GM18520 (cell line): ENCODE measurements at regions not wholly inside any gene's neighbourhood (a gene's known extent, or its start where the extent isn't known, plus 50 kb on each side); places are given as distances from the start of the nearest gene placed in this dataset.
"Not testable (repeated sequence)": the region's sequence is repeated elsewhere in the genome, so short reads cannot be mapped to it uniquely, and the experiment has no call there.

ENCODE experiments used
- ATAC-seq: cut with Tn5 transposase; IDR thresholded peaks from one replicate; pipeline ENCODE4 v1.9.1; 2021; ENCODE audit not compliant: unreplicated experiment

DNA sequence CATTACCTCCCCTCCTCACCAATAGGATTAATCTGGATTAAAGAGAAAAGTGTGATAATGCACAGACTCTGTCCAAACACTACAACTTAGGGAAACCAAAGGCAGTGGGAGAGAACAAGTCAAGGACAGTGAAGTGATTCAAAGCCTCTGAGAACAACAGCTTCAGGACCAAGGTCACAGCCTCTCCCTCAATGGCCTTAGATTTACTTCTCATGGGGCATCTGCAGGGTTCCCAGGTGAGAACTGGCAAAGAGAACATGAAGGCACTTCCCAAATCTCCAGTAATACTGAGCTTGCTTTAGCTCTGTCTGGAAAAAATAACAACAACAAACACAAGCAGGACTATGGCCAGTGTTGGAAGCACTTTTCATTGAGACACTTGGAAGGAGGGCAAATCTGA is 99.8 kb upstream of the GOLGA6L22 start:
- not testable (repeated sequence) for ATAC-seq

DNA sequence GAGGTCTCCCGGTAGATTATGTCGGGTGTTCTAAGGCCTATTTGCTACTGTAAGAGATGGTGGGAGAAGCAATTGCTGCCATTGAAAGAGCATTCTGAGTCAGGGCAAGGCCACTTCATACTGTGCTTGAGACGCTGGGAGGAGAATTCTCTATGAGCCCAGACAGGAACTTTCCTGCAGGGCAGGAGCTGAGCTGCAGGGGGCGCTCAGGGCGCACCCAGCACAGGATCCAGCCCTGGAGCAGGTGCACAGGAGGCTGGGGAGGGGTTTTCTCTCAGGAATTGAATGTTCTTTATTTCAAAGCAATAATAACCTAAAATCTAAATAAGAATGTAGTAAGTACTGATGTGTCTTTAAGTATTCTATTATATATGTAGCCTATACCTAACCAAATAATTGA is 99.1 kb upstream of the GOLGA6L22 start:
- ATAC-seq: peak; percentile 65

DNA sequence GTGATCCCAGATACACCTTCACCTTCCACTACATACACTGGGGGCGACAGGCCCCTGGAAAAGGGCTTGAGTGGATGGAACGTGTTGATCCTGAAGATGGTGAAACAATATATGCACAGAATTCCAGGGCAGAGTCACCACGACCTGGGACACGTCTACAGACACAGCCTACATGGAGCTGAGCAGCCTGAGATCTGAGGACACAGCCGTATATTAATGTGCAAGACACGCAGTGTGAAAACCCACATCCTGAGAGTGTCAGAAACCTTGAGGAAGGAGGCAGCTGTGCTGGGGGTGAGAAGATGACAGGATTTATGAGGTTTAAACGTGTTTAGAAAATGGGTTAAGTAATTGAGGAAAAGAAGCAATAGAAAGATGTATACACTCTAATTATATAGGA is 98.0 kb upstream of the GOLGA6L22 start:
- not testable (repeated sequence) for ATAC-seq

DNA sequence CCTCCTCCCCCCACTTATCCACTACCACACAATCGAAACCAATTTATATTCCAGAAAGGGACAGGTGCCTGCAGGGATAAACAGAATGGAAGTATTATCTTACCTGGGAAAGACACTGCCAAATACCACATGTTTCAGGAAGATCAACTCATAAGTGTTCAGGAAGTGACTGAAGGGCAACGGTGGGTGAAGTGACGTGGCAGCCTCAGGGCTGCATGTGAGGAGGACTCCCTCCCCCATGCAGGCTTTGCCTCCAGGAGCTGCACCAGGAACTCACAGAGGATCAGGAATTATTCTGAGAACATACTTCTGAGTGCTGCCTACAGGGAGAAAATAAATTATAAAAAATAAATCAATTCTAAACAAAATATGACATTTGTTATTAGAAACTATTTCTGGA is 96.2 kb upstream of the GOLGA6L22 start:
- not testable (repeated sequence) for ATAC-seq

DNA sequence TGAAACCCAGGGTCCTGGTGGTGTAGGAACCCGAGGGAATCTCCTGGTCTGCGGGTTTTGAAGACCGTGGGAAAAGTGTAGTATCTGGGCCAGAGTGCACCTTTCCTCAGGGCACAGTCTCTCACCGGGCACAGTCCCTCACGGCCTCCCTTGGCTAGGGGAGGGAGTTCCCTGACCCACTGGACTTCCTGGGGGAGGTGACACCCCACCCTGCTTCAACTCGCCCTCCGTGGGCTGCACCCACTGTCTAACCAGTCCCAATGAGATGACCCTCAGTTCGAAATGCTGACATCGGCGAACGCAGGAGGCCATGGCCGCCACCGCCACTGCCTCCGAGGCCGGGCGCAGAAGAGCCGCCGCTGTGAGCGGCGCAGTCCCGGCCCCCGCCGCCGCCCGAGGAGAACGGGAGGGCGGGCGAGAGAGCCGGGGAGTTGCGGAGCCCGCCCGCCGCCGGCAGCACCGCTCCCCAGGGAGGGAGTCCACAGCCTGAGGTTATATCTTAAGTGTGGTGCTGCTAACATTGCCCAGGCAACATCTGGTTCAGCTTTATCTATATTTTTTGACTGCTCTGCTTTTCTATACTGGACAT is 87.4 kb upstream of the GOLGA6L22 start:
- ATAC-seq: not testable (repeated sequence)

DNA sequence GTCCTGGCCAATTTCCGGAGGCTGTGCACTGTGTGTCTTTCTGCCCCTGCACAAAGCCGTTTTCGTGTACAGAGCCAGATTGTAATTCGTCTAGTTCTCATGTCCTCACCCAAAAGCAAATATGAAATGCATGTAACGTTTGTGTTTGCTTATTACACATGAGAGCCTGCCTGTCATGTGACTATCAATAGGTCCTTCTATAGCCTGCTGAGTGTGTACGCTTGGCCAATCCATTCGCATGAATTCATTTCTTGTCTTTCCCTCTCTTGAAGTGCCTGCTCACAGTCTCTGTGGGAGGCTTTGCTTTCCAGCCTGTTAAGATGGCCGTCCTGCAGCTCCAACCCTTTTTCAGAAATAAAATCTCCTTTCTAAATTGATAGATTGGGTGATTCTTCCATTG is 84.2 kb upstream of the GOLGA6L22 start:
- ATAC-seq: not testable (repeated sequence)

DNA sequence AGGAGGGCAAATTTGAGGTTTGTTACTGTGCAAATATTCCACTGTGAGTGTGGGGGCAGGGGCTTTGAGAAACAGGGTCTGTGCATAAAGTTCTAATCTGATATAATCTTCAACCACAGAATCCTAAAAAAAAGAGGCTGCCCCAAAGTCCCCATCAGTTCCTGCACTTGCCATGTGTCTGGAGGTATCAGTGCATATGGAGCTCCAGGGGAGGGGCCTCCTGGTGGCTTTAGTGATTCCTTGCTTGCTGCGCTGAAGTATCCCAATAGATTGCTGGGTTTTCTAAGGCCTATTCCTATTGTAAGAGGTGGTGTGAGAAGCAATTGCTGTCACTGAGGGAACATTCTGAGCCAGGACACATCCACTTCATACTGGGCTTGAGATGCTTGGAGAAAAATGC is 82.9 kb upstream of the GOLGA6L22 start:
- ATAC-seq: not testable (repeated sequence)

DNA sequence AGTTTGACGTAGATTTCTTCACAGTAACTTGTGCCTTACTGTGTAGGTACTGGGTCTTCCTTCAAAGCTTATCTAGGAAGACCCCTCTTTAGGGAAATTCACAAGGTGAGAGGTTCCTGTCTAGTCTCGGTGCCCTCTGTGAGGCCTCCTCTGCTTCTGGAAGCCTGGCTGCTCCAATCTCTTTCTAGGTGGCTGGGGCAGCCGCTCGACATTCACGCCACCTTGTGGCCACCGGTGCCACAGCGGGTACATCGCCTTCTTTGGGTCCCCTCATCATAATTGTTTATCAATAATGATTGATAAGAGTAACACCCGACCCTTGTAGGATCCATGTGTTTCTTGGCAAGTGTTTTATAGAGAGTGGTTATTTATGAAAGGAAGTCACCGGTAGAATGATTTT is 80.8 kb upstream of the GOLGA6L22 start:
- not testable (repeated sequence) for ATAC-seq

DNA sequence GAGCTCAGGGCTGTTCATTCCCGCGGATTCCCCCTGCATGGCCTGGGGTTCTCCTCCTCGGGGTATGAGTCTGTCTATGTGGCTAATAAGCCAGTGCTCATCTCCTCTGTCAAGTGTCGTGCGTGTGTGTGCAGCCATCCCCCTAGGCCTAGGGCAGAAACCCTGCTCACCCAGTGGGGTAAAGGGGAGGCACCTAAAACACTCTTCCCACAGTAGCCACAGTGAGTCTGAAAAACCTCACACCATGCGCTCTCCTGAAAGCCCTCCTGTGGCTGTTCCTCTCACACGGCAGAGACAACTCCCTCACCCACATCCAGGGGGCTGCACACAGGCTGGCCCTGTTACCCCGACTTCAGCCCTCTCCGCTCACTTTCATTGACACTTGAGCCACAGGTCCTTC is 71.0 kb upstream of the GOLGA6L22 start:
- ATAC-seq: not testable (repeated sequence)

DNA sequence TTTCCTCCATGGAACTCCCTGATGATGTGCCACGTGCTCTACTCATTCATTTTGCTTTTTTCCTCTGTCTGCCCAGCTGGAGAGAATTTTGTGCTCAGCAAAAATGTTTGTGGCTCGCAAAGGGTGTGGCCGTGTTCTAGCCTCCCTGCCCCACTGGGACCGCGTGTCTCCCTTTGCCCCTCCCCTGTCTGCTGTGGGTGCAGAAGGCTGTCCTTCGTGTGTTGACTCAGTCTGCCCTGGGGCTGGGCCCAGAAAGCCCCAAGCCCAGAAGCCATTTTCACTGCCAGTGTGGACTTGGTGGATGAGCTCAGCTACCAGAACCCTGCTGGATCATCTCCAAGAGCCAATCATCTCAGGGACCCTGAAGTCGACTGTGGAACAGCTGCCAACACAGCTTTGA is 70.3 kb upstream of the GOLGA6L22 start:
- not testable (repeated sequence) for ATAC-seq

DNA sequence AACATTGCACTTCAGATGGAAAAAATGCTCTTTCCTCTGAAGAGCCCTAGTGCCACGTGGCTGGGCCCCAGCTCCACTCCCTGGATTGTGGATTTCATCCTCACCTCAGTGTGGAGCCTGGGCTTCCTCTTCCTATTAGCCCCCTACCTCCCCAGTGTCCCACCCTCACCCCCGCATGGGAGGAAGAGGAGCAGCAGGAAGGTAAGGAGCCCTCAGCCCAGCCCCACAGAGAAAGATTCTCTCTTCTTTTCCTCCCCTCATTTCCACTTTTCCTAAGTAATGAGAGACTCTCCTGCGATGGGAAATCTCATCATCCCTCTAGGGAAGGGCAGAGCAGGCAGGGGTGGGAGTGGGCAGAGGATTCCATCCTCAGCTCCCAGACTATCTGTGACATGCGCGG is 57.5 kb upstream of the GOLGA6L22 start:
- ATAC-seq: not testable (repeated sequence)

DNA sequence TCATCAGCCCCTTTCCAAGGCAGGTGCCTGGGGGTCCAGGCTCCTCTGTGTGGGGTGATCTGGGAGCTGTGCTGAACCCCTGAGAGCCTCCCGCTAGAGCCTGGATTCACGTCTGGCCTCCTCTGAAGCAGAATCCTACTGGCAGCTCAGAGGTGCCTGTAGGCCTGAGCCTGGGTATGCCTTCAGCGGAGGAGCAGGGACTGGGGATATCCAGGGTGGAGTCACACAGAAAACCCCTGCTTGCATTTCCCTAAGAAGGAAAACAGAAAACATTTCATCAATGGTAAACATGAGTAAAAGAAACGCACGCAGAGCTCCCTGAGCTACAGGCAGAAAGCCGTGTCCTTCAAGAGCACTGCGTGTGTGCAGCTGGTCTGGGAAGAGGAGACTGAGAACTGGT is 57.0 kb upstream of the GOLGA6L22 start:
- not testable (repeated sequence) for ATAC-seq

DNA sequence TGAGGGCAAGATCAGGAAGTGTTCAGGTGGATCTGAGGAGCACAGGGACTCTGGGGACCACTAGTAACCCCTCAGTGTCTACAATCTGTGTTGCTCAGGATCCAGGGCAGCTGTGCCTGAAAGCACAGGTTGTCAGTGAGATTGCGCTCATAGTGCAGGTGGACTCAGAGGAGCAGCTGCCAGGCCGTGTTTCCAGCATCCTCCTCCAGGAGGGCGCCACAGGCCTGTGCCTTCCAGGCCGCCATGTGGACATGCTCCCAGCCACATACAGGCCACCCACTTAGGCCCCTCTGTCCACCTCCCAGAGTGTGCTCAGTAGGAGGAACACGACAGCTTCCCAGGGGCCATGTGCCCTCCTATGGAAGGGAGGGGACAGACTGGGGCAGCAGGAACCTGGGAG is 52.9 kb upstream of the GOLGA6L22 start:
- ATAC-seq: not testable (repeated sequence)
